ENCODE measurements at regions not wholly inside any gene's neighbourhood (a gene's known extent, or its start where the extent isn't known, plus 50 kb on each side); places are given as distances from the start of the nearest gene placed in this dataset.

GRCh38 chr1:80657044-80657643 is 1143.6 kb upstream of the ADGRL2 start:
- TF ChIP-seq EZH2phosphoT487 (IDR thresholded peaks at IDR 0.05; ENCODE audit: insufficient read depth, low read depth) (no peak), EZH2 (IDR thresholded peaks at IDR 0.05; ENCODE audit: insufficient read depth, poor library complexity, severe bottlenecking) (no peak)

Measured in GM23248 (cell line).